ENCODE measurements at regions not wholly inside any gene's neighbourhood (a gene's known extent, or its start where the extent isn't known, plus 50 kb on each side); places are given as distances from the start of the nearest gene placed in this dataset.

DNA sequence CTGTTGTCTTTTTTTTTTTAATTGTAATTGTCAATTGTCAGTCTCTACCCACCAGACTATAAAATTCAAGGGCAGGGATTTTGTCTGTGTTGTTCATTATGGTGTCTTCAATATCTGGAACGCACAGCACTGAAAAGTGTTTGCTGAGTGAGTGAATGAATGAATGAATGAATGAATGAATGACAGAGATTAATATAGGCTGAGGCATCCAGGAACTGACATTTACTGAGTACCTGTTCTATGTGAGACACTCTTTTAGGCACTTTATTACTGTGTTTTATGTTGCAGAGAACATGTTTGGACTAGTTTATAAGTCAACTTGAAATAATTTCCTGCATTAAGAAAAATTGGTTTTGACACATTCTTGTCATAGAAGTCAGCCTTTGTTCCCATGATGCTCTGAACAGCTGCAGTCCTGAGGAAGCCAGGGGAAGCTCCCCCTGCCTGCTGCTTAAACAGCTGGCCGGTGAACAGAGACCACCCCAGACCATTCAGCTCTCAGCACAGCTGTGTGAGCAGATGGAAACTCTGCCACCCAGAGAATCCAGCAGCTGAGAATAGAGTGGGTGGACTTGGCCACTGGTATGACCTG, 160.7 kb upstream of the CCND2 start:
- no peak for DNase-seq
- H3K27ac ChIP-seq = no peak overlapping the region
- WGBS, 2 donors = 73 to 82% methylated on average over 1 to 2 of the region's 2 CpGs

DNA sequence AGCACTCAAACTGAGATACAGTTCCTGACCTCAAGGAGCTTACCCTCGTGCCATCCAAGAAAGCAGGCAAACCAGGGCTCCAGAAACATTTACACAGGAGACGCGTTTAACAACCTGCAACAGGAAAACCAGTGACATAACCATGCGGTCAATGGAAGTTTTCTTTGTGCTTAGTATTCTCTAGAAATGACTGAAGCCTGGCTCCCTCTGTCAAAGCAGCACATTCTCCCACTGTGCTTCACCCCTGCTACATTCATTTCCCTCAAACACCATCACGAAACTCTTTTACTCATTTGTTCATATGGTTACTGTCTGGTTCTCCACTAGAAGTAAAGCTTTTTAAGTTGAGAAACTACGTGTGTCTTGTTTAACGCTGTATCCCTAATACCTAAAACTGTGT, 161.3 kb upstream of the CCND2 start:
- Histone ChIP-seq H3K36me3 (no peaks in the 10 kb centered on the region), H3K27me3 (peaks cover 0 to 24% (median 0%) of the 10 kb centered on the region in 4 donors), H3K9me3 (no peaks in the 10 kb centered on the region), H3K4me3 (no peak overlapping the region), H3K27ac (no peak overlapping the region), H3K4me1 (peaks cover 4 to 18% (median 8%) of the 10 kb centered on the region in 3 donors)
- WGBS, 2 donors = 71 to 75% methylated on average over 7 of the region's 7 CpGs
- intact Hi-C loops (cut with DNase I) = loop anchor here (5.0 kb wide), 1 partner anchor 165 kb away; no protein-coding TSS in a partner anchor
- no peak for DNase-seq
- TF ChIP-seq, protein P1, sequence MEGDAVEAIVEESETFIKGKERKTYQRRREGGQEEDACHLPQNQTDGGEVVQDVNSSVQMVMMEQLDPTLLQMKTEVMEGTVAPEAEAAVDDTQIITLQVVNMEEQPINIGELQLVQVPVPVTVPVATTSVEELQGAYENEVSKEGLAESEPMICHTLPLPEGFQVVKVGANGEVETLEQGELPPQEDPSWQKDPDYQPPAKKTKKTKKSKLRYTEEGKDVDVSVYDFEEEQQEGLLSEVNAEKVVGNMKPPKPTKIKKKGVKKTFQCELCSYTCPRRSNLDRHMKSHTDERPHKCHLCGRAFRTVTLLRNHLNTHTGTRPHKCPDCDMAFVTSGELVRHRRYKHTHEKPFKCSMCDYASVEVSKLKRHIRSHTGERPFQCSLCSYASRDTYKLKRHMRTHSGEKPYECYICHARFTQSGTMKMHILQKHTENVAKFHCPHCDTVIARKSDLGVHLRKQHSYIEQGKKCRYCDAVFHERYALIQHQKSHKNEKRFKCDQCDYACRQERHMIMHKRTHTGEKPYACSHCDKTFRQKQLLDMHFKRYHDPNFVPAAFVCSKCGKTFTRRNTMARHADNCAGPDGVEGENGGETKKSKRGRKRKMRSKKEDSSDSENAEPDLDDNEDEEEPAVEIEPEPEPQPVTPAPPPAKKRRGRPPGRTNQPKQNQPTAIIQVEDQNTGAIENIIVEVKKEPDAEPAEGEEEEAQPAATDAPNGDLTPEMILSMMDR (IDR thresholded peaks at IDR 0.05) = no peak
- no peak for TF ChIP-seq POLR2A (IDR thresholded peaks at IDR 0.05)

More for the DNA sequence above, 160.7 kb upstream of the CCND2 start:
- intact Hi-C loops (cut with DNase I) = loop anchor here (5.0 kb wide), 1 partner anchor 164 kb away; no protein-coding TSS in a partner anchor
- Histone ChIP-seq H3K36me3 (no peaks in the 10 kb centered on the region), H3K9me3 (no peaks in the 10 kb centered on the region), H3K4me1 (peaks cover 9 to 23% (median 10%) of the 10 kb centered on the region in 3 donors), H3K27me3 (peaks cover 0 to 29% (median 0%) of the 10 kb centered on the region in 4 donors), H3K4me3 (no peak overlapping the region)
- TF ChIP-seq, protein P1 (IDR thresholded peaks at IDR 0.05) = no peak
- no peak for TF ChIP-seq POLR2A (IDR thresholded peaks at IDR 0.05)

DNA sequence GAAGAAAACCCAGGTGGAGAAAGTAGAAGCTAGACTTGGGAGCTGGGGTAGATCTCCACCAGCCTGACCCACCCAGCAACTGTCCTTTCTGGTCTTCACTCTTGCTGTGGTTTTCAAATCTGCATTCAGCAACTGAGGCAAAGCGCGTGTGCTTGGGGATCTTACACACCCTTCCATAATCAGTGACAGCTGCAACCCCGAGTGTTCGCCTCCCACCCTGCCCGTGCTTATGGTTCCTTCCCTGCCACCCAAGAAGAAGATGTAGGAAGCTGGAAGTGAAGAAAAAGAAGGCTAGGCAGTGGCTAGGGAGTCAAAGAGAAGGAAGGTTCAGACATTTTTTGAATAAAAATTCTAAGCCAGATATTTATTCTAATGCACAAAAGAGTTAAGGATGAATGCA, 162.6 kb upstream of the CCND2 start:
- no peak for DNase-seq
- TF ChIP-seq, protein P1 (IDR thresholded peaks at IDR 0.05) = no peak
- no peak for TF ChIP-seq POLR2A (IDR thresholded peaks at IDR 0.05)
- Histone ChIP-seq H3K4me3 (no peak overlapping the region), H3K27me3 (peaks cover 0 to 28% (median 0%) of the 10 kb centered on the region in 4 donors), H3K4me1 (peaks cover 0 to 5% (median 0%) of the 10 kb centered on the region in 3 donors), H3K27ac (no peak overlapping the region), H3K9me3 (no peaks in the 10 kb centered on the region), H3K36me3 (no peaks in the 10 kb centered on the region)
- 94 to 95% methylated on average over 3 to 5 of the region's 5 CpGs for WGBS, 2 donors
- intact Hi-C loops (cut with DNase I) = loop anchor here (5.0 kb wide), 1 partner anchor 166 kb away; no protein-coding TSS in a partner anchor

DNA sequence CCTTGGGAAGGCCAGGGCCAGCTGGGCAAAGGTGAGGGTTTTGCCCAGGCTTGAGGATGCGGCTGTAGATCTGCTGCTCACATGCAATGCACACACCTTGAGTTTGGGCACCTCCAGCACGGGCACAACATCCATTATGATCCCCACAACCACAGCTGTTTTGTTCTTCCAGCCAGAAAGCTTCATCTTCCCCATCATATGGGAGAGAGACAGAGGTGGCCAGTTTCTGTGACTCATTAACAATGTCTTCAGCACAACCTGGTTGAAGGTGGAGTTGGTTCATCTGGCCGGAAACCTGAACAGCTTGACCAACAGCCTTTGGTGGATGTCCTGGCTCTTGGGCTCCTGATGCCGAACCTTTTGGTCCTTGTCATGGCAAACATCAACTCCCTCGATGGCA, 163.7 kb upstream of the CCND2 start:
- Histone ChIP-seq H3K27ac (no peak overlapping the region), H3K4me3 (no peak overlapping the region), H3K27me3 (peaks cover 0 to 31% (median 0%) of the 10 kb centered on the region in 4 donors), H3K36me3 (no peaks in the 10 kb centered on the region), H3K9me3 (no peaks in the 10 kb centered on the region), H3K4me1 (no peaks in the 10 kb centered on the region)
- intact Hi-C loops (cut with DNase I) = loop anchor here (5.0 kb wide), 1 partner anchor 167 kb away; no protein-coding TSS in a partner anchor
- DNase-seq = no peak
- 79 to 89% methylated on average over 4 to 5 of the region's 5 CpGs for WGBS, 2 donors
- no peak for TF ChIP-seq POLR2A (IDR thresholded peaks at IDR 0.05)
- TF ChIP-seq, protein P1 (IDR thresholded peaks at IDR 0.05) = no peak

DNA sequence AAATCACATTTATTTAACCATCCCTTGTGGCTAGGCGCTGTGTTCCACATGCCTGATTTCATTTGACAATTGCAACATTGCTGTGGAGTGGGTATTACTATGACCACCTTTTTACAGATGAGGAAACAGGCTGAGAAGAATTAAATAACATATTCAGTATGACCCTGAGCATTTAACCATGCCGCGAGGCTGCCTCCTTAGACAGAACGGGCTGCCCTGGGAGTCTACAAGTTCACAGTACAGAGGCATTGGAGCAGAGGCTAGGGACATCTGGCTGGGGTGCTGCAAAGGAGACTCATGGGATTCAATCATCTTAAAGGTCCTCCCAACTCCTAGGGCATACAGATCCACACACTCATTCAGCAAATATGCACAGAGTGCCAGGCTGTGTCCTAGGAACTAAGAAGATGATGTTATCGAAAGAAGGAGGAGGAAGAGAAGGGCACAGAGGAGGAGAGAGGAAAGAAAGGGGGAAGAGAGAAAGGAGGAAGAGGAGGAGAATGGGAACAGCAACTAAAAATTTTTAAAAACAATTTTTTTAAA, 164.7 kb upstream of the CCND2 start:
- H3K9me3 ChIP-seq = no peaks in the 10 kb centered on the region
- H3K27me3 ChIP-seq = peaks cover 0 to 39% (median 0%) of the 10 kb centered on the region in 4 donors
- 76 to 85% methylated on average over 5 of the region's 5 CpGs for WGBS, 2 donors
- H3K4me1 ChIP-seq = no peaks in the 10 kb centered on the region
- no peak overlapping the region for H3K27ac ChIP-seq
- TF ChIP-seq, protein P1 (IDR thresholded peaks at IDR 0.05) = no peak
- no peak for TF ChIP-seq POLR2A (IDR thresholded peaks at IDR 0.05)
- H3K36me3 ChIP-seq = no peaks in the 10 kb centered on the region
- no peak overlapping the region for H3K4me3 ChIP-seq
- intact Hi-C loops (cut with DNase I) = no loop called here
- DNase-seq = no peak
